Omental fat pad (tissue), 3 donors: ENCODE measurements at regions not wholly inside any gene's neighbourhood (a gene's known extent, or its start where the extent isn't known, plus 50 kb on each side); places are given as distances from the start of the nearest gene placed in this dataset.

Experiments used
- ATAC-seq: fragments of 150-250 bp; one replicate; pipeline ENCODE4 v1.9.1; 2016; ENCODE audit warnings: mild to moderate bottlenecking, moderate library complexity; ENCODE audit not compliant: low FRiP score
- DNase-seq: peaks from one replicate; pipeline ENCODE4 v3.0.0-alpha.2; 2019; ENCODE audit warnings: low spot score
- CTCF ChIP-seq, 3 donors: fragments of 450-650 bp; IDR thresholded peaks; one replicate each; pipeline ENCODE4 v1.5.1; 2016 to 2017; ENCODE audit warnings: antibody characterized with exemption in 3 of 3, mild to moderate bottlenecking in 3 of 3, moderate library complexity in 2 of 3

DNA sequence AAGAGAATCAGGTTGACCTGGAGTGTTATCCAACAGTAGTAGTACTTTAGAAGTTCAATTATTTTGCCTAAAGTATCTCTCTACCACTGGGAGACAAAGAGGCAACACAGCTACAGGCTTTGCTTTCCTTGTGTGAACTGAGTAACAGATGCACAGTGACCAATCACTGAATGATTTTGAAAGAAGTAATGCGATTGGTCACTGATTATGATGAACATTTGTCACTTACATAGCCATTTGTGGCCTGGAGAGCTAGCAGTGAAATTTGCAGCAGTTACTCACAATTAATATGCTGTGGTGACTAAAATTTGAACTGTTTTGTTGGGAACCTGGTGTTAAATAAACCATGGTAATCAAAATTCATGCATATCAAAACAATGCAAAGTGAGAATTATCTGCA is 508.7 kb upstream of the DIPK2B start:
- DNase-seq, result no peak
- TF ChIP-seq CTCF (IDR thresholded peaks at IDR 0.05), result no peak

DNA sequence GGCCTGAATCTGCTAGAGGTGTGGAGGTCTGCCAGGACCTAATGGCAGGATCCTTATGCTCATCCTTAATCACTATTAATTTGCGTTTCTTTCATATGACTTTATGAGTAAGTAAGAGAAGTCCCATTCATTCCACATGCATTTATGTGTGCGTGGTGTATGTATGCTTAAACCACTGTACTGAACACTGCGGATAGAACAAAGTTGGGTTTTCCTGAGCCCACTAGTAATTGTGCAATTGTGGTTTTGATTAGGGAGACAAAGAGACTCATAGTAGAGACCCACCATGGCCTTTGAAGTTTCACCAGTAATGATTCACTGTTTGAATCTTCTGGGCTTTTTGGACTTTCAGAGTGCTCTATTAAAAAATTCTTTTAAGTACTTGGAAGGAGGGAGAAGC is 498.5 kb upstream of the DIPK2B start:
- no peak for TF ChIP-seq CTCF (IDR thresholded peaks at IDR 0.05)
- DNase-seq (no peak), ATAC-seq (no peak)

More for the DNA sequence above, 508.7 kb upstream of the DIPK2B start:
- ATAC-seq, result no peak

- no peak for DNase-seq
- no peak for ATAC-seq
- TF ChIP-seq CTCF (IDR thresholded peaks at IDR 0.05), result no peak
These were observed 496.9 kb upstream of the DIPK2B start for GRCh38 chrX:45697591-45697990.

GRCh38 chrX:45696736-45697135 is 496.1 kb upstream of the DIPK2B start:
- no peak for TF ChIP-seq CTCF (IDR thresholded peaks at IDR 0.05)
- DNase-seq (no peak), ATAC-seq (no peak)

- no peak for TF ChIP-seq CTCF (IDR thresholded peaks at IDR 0.05)
- no peak for DNase-seq
- ATAC-seq, result no peak
These were observed 489.3 kb upstream of the DIPK2B start for GRCh38 chrX:45689971-45690370.

DNA sequence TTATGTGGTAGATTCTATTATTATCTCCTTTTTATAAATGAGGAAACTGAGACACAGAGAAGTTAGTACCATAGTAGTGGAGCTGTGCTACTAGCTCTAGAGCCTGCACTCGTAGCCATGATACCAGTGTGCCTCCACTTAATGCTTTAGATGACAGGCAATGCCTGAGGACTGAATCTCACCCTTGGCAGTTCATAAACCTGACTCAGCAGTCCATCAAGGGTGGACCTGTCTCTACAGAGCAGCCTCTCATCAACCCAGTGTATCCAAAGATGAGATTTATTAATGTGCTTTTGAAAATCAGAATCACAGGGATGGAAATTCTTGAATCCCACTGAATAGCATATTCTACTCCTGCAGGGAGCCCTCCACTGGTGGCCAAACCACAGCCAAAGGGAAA is 483.2 kb upstream of the DIPK2B start:
- ATAC-seq, result no peak
- no peak for TF ChIP-seq CTCF (IDR thresholded peaks at IDR 0.05)
- DNase-seq, result no peak

GRCh38 chrX:45681891-45682290 is 481.2 kb upstream of the DIPK2B start:
- no peak for DNase-seq
- no peak for TF ChIP-seq CTCF (IDR thresholded peaks at IDR 0.05)
- no peak for ATAC-seq
